K562 (cell line): ENCODE measurements at regions not wholly inside any gene's neighbourhood (a gene's known extent, or its start where the extent isn't known, plus 50 kb on each side); places are given as distances from the start of the nearest gene placed in this dataset.

Experiments used
- KHSRP ChIP-seq: fragments of 450-650 bp; IDR thresholded peaks from 2 replicates; pipeline ENCODE4 v1.6.1; 2017
- MAFG ChIP-seq: fragments of 450-650 bp; conservative IDR thresholded peaks from 2 replicates; pipeline ENCODE4 v1.6.1; 2016; ENCODE audit warnings: missing genetic modification characterization, missing compliant biosample characterization
- MAFK ChIP-seq: IDR thresholded peaks from 2 replicates; pipeline ENCODE4 v1.6.1; 2011; ENCODE audit warnings: low read length, improper control_type of control experiment
- MED1 ChIP-seq: sonication (generic); formaldehyde crosslinking; IDR thresholded peaks from 2 replicates; pipeline ENCODE4 v1.8.1; 2023; ENCODE audit warnings: missing genetic modification reagents, borderline replicate concordance
- MEF2D ChIP-seq: conservative IDR thresholded peaks from 2 replicates; pipeline ENCODE4 v1.6.1; 2016; ENCODE audit warnings: low read depth, missing genetic modification characterization, missing compliant biosample characterization
- NFE2 ChIP-seq: IDR thresholded peaks from 2 replicates; pipeline ENCODE4 v1.6.1; 2014; ENCODE audit warnings: antibody characterized with exemption, low read depth
- NFE2L1 ChIP-seq: fragments of 450-650 bp; IDR thresholded peaks from 2 replicates; pipeline ENCODE4 v1.6.1; 2016; ENCODE audit warnings: missing genetic modification characterization, low read depth, mild to moderate bottlenecking, missing compliant biosample characterization, moderate library complexity, borderline replicate concordance
- OTX1 ChIP-seq: fragments of 450-650 bp; formaldehyde crosslinking; IDR thresholded peaks from 2 replicates; pipeline ENCODE4 v1.4.0; 2022; ENCODE audit warnings: mild to moderate bottlenecking
- RBM34 ChIP-seq: fragments of 200-400 bp; formaldehyde crosslinking; IDR thresholded peaks from 2 replicates; pipeline ENCODE4 v1.6.1; 2018; ENCODE audit warnings: low read length, borderline replicate concordance; ENCODE audit not compliant: insufficient read depth
- ZNF316 ChIP-seq: fragments of 450-650 bp; IDR thresholded peaks from 2 replicates; pipeline ENCODE4 v1.6.1; 2016
- ZNF830 ChIP-seq: fragments of 250-450 bp; sonication (Bioruptor Pico); IDR thresholded peaks from 2 replicates; pipeline ENCODE4 v1.5.0; 2021; ENCODE audit warnings: mild to moderate bottlenecking
- TF ChIP-seq, protein P1 (sequence below): fragments of 450-650 bp; IDR thresholded peaks from 2 replicates; pipeline ENCODE4 v1.6.1; 2016; ENCODE audit warnings: low read depth
- TF ChIP-seq, protein P2 (sequence below): fragments of 250-450 bp; sonication (Bioruptor Pico); IDR thresholded peaks from 2 replicates; pipeline ENCODE4 v1.8.0; 2022; ENCODE audit warnings: inconsistent platforms
- TF ChIP-seq, protein P3 (sequence below): sonication (generic); formaldehyde crosslinking; IDR thresholded peaks from 2 replicates; pipeline ENCODE4 v1.4.0; 2020; ENCODE audit warnings: mild to moderate bottlenecking, missing genetic modification reagents
- TF ChIP-seq, protein P4 (sequence below): conservative IDR thresholded peaks from 2 replicates; pipeline ENCODE4 v1.6.1; 2011; ENCODE audit warnings: low read depth, mild to moderate bottlenecking, low read length; ENCODE audit not compliant: control insufficient read depth

DNA sequence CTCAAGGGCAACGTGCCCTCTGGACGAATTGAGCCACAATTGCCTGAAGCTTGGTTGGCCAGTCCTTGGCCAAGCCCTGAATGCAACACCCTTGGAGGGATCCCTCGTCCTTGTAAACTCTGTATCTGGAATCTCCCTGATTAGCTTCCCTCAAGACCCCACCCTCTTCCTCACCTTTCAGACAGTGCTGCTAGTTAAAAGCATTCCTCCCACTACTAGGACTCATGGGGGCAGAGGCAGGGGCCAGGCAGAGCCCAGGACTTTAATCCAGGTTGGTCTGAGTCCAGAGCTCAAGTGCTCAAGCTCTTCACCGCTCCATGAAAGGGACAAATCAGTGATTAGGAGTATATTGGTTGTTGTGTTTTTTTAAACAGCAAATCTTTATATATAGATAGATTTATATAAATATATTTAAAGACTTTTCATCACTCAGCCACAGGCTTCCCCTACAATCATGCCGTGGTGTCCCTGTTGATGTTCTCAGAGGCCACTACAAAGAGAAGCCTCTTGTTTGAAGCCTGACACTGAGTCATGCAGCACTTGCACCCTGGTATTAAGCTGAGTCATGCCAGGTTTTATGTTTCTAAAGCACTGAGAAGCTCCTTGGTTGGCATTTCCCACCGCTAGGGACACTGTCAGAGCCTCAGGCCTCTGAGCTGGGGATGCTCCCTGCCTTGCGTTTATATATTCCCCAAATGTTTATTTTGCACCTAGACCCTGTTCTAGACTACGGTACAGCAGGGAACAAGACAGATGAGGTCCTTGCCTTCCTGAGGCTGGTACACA lies 53.8 kb upstream of the GSC start (continued):
- TF ChIP-seq RBM34, result no peak
- no peak for TF ChIP-seq MEF2D
- TF ChIP-seq KHSRP, result no peak
- TF ChIP-seq, protein P1, sequence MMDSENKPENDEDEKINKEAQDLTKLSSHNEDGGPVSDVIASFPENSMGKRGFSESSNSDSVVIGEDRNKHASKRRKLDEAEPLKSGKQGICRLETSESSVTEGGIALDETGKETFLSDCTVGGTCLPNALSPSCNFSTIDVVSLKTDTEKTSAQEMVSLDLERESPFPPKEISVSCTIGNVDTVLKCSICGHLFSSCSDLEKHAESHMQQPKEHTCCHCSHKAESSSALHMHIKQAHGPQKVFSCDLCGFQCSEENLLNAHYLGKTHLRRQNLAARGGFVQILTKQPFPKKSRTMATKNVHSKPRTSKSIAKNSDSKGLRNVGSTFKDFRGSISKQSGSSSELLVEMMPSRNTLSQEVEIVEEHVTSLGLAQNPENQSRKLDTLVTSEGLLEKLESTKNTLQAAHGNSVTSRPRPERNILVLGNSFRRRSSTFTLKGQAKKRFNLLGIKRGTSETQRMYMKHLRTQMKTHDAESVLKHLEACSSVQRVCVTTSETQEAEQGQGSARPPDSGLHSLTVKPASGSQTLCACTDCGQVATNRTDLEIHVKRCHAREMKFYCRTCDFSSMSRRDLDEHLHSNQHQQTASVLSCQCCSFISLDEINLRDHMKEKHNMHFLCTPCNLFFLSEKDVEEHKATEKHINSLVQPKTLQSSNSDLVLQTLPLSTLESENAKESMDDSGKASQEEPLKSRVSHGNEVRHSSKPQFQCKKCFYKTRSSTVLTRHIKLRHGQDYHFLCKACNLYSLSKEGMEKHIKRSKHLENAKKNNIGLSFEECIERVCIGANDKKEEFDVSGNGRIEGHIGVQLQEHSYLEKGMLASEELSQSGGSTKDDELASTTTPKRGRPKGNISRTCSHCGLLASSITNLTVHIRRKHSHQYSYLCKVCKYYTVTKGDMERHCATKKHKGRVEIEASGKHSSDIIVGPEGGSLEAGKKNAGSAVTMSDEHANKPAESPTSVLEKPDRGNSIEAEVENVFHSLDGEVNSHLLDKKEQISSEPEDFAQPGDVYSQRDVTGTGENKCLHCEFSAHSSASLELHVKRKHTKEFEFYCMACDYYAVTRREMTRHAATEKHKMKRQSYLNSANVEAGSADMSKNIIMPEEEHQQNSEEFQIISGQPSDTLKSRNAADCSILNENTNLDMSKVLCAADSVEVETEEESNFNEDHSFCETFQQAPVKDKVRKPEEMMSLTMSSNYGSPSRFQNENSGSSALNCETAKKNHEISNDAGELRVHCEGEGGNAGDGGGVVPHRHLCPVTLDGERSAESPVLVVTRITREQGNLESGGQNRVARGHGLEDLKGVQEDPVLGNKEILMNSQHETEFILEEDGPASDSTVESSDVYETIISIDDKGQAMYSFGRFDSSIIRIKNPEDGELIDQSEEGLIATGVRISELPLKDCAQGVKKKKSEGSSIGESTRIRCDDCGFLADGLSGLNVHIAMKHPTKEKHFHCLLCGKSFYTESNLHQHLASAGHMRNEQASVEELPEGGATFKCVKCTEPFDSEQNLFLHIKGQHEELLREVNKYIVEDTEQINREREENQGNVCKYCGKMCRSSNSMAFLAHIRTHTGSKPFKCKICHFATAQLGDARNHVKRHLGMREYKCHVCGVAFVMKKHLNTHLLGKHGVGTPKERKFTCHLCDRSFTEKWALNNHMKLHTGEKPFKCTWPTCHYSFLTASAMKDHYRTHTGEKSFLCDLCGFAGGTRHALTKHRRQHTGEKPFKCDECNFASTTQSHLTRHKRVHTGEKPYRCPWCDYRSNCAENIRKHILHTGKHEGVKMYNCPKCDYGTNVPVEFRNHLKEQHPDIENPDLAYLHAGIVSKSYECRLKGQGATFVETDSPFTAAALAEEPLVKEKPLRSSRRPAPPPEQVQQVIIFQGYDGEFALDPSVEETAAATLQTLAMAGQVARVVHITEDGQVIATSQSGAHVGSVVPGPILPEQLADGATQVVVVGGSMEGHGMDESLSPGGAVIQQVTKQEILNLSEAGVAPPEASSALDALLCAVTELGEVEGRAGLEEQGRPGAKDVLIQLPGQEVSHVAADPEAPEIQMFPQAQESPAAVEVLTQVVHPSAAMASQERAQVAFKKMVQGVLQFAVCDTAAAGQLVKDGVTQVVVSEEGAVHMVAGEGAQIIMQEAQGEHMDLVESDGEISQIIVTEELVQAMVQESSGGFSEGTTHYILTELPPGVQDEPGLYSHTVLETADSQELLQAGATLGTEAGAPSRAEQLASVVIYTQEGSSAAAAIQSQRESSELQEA, result no peak
- TF ChIP-seq, protein P2, sequence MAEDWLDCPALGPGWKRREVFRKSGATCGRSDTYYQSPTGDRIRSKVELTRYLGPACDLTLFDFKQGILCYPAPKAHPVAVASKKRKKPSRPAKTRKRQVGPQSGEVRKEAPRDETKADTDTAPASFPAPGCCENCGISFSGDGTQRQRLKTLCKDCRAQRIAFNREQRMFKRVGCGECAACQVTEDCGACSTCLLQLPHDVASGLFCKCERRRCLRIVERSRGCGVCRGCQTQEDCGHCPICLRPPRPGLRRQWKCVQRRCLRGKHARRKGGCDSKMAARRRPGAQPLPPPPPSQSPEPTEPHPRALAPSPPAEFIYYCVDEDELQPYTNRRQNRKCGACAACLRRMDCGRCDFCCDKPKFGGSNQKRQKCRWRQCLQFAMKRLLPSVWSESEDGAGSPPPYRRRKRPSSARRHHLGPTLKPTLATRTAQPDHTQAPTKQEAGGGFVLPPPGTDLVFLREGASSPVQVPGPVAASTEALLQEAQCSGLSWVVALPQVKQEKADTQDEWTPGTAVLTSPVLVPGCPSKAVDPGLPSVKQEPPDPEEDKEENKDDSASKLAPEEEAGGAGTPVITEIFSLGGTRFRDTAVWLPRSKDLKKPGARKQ (CRISPR knock-in tag), result no peak
- TF ChIP-seq, protein P3, sequence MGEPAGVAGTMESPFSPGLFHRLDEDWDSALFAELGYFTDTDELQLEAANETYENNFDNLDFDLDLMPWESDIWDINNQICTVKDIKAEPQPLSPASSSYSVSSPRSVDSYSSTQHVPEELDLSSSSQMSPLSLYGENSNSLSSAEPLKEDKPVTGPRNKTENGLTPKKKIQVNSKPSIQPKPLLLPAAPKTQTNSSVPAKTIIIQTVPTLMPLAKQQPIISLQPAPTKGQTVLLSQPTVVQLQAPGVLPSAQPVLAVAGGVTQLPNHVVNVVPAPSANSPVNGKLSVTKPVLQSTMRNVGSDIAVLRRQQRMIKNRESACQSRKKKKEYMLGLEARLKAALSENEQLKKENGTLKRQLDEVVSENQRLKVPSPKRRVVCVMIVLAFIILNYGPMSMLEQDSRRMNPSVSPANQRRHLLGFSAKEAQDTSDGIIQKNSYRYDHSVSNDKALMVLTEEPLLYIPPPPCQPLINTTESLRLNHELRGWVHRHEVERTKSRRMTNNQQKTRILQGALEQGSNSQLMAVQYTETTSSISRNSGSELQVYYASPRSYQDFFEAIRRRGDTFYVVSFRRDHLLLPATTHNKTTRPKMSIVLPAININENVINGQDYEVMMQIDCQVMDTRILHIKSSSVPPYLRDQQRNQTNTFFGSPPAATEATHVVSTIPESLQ (CRISPR knock-in tag), result no peak
- no peak for TF ChIP-seq MED1 (CRISPR knock-in tag)
- peak; percentile 60; the same call in 1 of the 2 replicates for TF ChIP-seq ZNF316
- TF ChIP-seq OTX1 (CRISPR knock-in tag), result no peak
- peak; percentile 71 for TF ChIP-seq MAFG (tag)
- TF ChIP-seq NFE2L1 (tag), result peak; percentile 37; the same call in 1 of the 2 replicates
- TF ChIP-seq MAFK, result peak; percentile 20; the same call in 1 of the 2 replicates
- no peak for TF ChIP-seq ZNF830
- TF ChIP-seq, protein P4, sequence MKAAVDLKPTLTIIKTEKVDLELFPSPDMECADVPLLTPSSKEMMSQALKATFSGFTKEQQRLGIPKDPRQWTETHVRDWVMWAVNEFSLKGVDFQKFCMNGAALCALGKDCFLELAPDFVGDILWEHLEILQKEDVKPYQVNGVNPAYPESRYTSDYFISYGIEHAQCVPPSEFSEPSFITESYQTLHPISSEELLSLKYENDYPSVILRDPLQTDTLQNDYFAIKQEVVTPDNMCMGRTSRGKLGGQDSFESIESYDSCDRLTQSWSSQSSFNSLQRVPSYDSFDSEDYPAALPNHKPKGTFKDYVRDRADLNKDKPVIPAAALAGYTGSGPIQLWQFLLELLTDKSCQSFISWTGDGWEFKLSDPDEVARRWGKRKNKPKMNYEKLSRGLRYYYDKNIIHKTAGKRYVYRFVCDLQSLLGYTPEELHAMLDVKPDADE, result no peak
- TF ChIP-seq NFE2, result peak; percentile 50
